ENCODE measurements at regions not wholly inside any gene's neighbourhood (a gene's known extent, or its start where the extent isn't known, plus 50 kb on each side); places are given as distances from the start of the nearest gene placed in this dataset.

- Histone ChIP-seq H3K9ac (ENCODE audit: insufficient read depth, low read depth, low read length) (no peak overlapping the region), H3K9me3 (ENCODE audit: low read length) (no peaks in the 10 kb centered on the region), H3K4me1 (ENCODE audit: insufficient read depth, low read length) (no peaks in the 10 kb centered on the region), H3K36me3 (replicated peaks in 1 of 2; ENCODE audit: control insufficient read depth in 1 of 2, insufficient read depth in 2 of 2, low read length in 2 of 2) (no peaks in the 10 kb centered on the region), H3K4me3 (replicated peaks in 1 of 3; ENCODE audit: insufficient read depth in 1 of 3, low read depth in 2 of 3, low read length in 3 of 3) (no peak overlapping the region), H3K27ac (ENCODE audit: extremely low read length, insufficient read depth, low read length) (no peak overlapping the region), H2AFZ (ENCODE audit: low read length) (no peak overlapping the region), H3K27me3 (ENCODE audit: control insufficient read depth in 1 of 2, insufficient read depth in 2 of 2, low read length in 2 of 2) (no peaks in the 10 kb centered on the region), H3K79me2 (ENCODE audit: insufficient read depth, low read length) (no peaks in the 10 kb centered on the region), H4K20me1 (ENCODE audit: insufficient read depth, low read length) (no peaks in the 10 kb centered on the region), H3K4me2 (ENCODE audit: low read depth, low read length) (no peak overlapping the region)
- ATAC-seq (no peak), FAIRE-seq (no peak), DNase-seq (ENCODE audit: low spot score) (peak; percentile 4)
- POLR2A ChIA-PET, result no interaction called here
- TF ChIP-seq SMC3 (IDR thresholded peaks at IDR 0.05; ENCODE audit: low read length) (peak; percentile 34), SAP130 (CRISPR knock-in tag; IDR thresholded peaks at IDR 0.05; ENCODE audit: low read depth) (no peak), CTCF (CRISPR knock-in tag; IDR thresholded peaks at IDR 0.05) (peak; percentile 29; the same call in 1 of the 2 replicates), STAG1 (CRISPR knock-in tag; IDR thresholded peaks at IDR 0.05) (peak; percentile 60)
- in situ Hi-C loops (cut with HindIII; ENCODE audit: extremely low pct_ligation_motif_present, low pct_unique_long_range_greater_than_20kb), result loop anchor here (10.0 kb wide), 1 partner anchor 185 kb away; no protein-coding TSS in a partner anchor
- BruUV-seq (replicated peaks), result no TSS peak
- CTCF ChIA-PET (ENCODE audit: low intra/inter-chr PET ratio, low total read pairs), result interaction anchor here (1.3 kb wide), 2 partner anchors 84 to 180 kb away, joined by 6 to 9 read pairs; no protein-coding TSS in a partner anchor
- intact Hi-C loops (cut with micrococcal nuclease; ENCODE audit: unreplicated experiment), result loop anchor here (1.0 to 2.0 kb wide), 2 partner anchors 85 to 180 kb away; no protein-coding TSS in a partner anchor
- 2% methylated on average over 1 of the region's 1 CpG for WGBS (ENCODE audit: low lambda C conversion rate)
Measured at GRCh38 chr12:18139989-18140596, 50.1 kb upstream of the RERGL start.

Data from HepG2 (cell line).